ENCODE measurements at regions not wholly inside any gene's neighbourhood (a gene's known extent, or its start where the extent isn't known, plus 50 kb on each side); places are given as distances from the start of the nearest gene placed in this dataset.

GRCh38 chr14:56730538-56731145 is 79.6 kb downstream of the OTX2 start:
- Histone ChIP-seq H3K9me3 (ENCODE audit: control insufficient read depth in 2 of 3, low read length in 3 of 3) (no peaks in the 10 kb centered on the region), H3K36me3 (ENCODE audit: control insufficient read depth in 2 of 3, insufficient read depth in 3 of 3, low read length in 3 of 3) (no peaks in the 10 kb centered on the region), H3K27me3 (ENCODE audit: control insufficient read depth in 2 of 2, insufficient read depth in 2 of 2, low read length in 2 of 2) (no peaks in the 10 kb centered on the region), H3K4me1 (ENCODE audit: control insufficient read depth in 2 of 2, insufficient read depth in 2 of 2, low read length in 2 of 2) (no peaks in the 10 kb centered on the region), H3K27ac (ENCODE audit: low read depth, low read length) (no peak overlapping the region), H3K4me3 (ENCODE audit: low read length) (no peak overlapping the region)
- H3K4me1 Mint-ChIP-seq, result no peaks in the 10 kb centered on the region
- ChIA-PET POLR2A (no interaction called here), CTCF (no interaction called here)
- peaks cover 0 to 1% (median 0%) of the 10 kb centered on the region in 11 donors for H3K9me3 Mint-ChIP-seq
- DNase-seq (no peak), ATAC-seq (no peak)
- peaks cover 0 to 3% (median 0%) of the 10 kb centered on the region in 5 donors for H3K36me3 Mint-ChIP-seq
- no peak overlapping the region for H3K27ac Mint-ChIP-seq
- H3K27me3 Mint-ChIP-seq, result peaks cover 21 to 60% (median 36%) of the 10 kb centered on the region in 5 donors
- intact Hi-C loops (cut with micrococcal nuclease), result no loop called here
- H3K4me3 Mint-ChIP-seq, result no peak overlapping the region

GRCh38 chr14:56724013-56724412 is 86.3 kb downstream of the OTX2 start:
- Histone ChIP-seq H3K27ac (ENCODE audit: low read depth, low read length) (no peak overlapping the region), H3K4me3 (ENCODE audit: low read length) (no peak overlapping the region), H3K4me1 (ENCODE audit: control insufficient read depth in 2 of 2, insufficient read depth in 2 of 2, low read length in 2 of 2) (no peaks in the 10 kb centered on the region), H3K36me3 (ENCODE audit: control insufficient read depth in 2 of 3, insufficient read depth in 3 of 3, low read length in 3 of 3) (no peaks in the 10 kb centered on the region), H3K27me3 (ENCODE audit: control insufficient read depth in 2 of 2, insufficient read depth in 2 of 2, low read length in 2 of 2) (no peaks in the 10 kb centered on the region), H3K9me3 (ENCODE audit: control insufficient read depth in 2 of 3, low read length in 3 of 3) (no peaks in the 10 kb centered on the region)
- ChIA-PET CTCF (no interaction called here), POLR2A (no interaction called here)
- Mint-ChIP-seq H3K36me3 (no peaks in the 10 kb centered on the region), H3K27me3 (peaks cover 8 to 42% (median 20%) of the 10 kb centered on the region in 5 donors), H3K4me1 (no peaks in the 10 kb centered on the region), H3K9me3 (no peaks in the 10 kb centered on the region), H3K27ac (no peak overlapping the region), H3K4me3 (no peak overlapping the region)
- intact Hi-C loops (cut with micrococcal nuclease), result no loop called here
- no peak for ATAC-seq
- no peak for DNase-seq

GRCh38 chr14:56723418-56723817 is 86.9 kb downstream of the OTX2 start:
- DNase-seq, result no peak
- ChIA-PET POLR2A (no interaction called here), CTCF (no interaction called here)
- ATAC-seq, result no peak
- Mint-ChIP-seq H3K36me3 (no peaks in the 10 kb centered on the region), H3K4me3 (no peak overlapping the region), H3K27ac (no peak overlapping the region), H3K9me3 (no peaks in the 10 kb centered on the region), H3K4me1 (no peaks in the 10 kb centered on the region), H3K27me3 (peaks cover 11 to 42% (median 23%) of the 10 kb centered on the region in 5 donors)
- Histone ChIP-seq H3K27ac (ENCODE audit: low read depth, low read length) (no peak overlapping the region), H3K27me3 (ENCODE audit: control insufficient read depth in 2 of 2, insufficient read depth in 2 of 2, low read length in 2 of 2) (no peaks in the 10 kb centered on the region), H3K4me1 (ENCODE audit: control insufficient read depth in 2 of 2, insufficient read depth in 2 of 2, low read length in 2 of 2) (no peaks in the 10 kb centered on the region), H3K36me3 (ENCODE audit: control insufficient read depth in 2 of 3, insufficient read depth in 3 of 3, low read length in 3 of 3) (no peaks in the 10 kb centered on the region), H3K4me3 (ENCODE audit: low read length) (no peak overlapping the region), H3K9me3 (ENCODE audit: control insufficient read depth in 2 of 3, low read length in 3 of 3) (no peaks in the 10 kb centered on the region)
- intact Hi-C loops (cut with micrococcal nuclease), result no loop called here

GRCh38 chr14:56720703-56721460 is 89.4 kb downstream of the OTX2 start:
- Mint-ChIP-seq H3K4me1 (no peaks in the 10 kb centered on the region), H3K4me3 (no peak overlapping the region), H3K36me3 (no peaks in the 10 kb centered on the region), H3K27ac (no peak overlapping the region), H3K9me3 (no peaks in the 10 kb centered on the region), H3K27me3 (peaks cover 11 to 42% (median 29%) of the 10 kb centered on the region in 5 donors)
- ChIA-PET POLR2A (no interaction called here), CTCF (no interaction called here)
- DNase-seq, result no peak
- no peaks in the 10 kb centered on the region for H3K9me3 ChIP-seq (ENCODE audit: control insufficient read depth in 2 of 3, low read length in 3 of 3)
- no peak overlapping the region for H3K27ac ChIP-seq (ENCODE audit: low read depth, low read length)
- intact Hi-C loops (cut with micrococcal nuclease), result no loop called here
- H3K4me1 ChIP-seq (ENCODE audit: control insufficient read depth in 2 of 2, insufficient read depth in 2 of 2, low read length in 2 of 2), result no peaks in the 10 kb centered on the region
- no peaks in the 10 kb centered on the region for H3K36me3 ChIP-seq (ENCODE audit: control insufficient read depth in 2 of 3, insufficient read depth in 3 of 3, low read length in 3 of 3)
- H3K4me3 ChIP-seq (ENCODE audit: low read length), result no peak overlapping the region
- no peak for ATAC-seq
- no peaks in the 10 kb centered on the region for H3K27me3 ChIP-seq (ENCODE audit: control insufficient read depth in 2 of 2, insufficient read depth in 2 of 2, low read length in 2 of 2)

GRCh38 chr14:56718312-56718711 is 92.0 kb downstream of the OTX2 start:
- H3K36me3 ChIP-seq (ENCODE audit: control insufficient read depth in 2 of 3, insufficient read depth in 3 of 3, low read length in 3 of 3), result no peaks in the 10 kb centered on the region
- H3K27ac ChIP-seq (ENCODE audit: low read depth, low read length), result no peak overlapping the region
- intact Hi-C loops (cut with micrococcal nuclease), result no loop called here
- CTCF ChIA-PET, result no interaction called here
- POLR2A ChIA-PET, result no interaction called here
- no peaks in the 10 kb centered on the region for H3K4me1 Mint-ChIP-seq
- H3K27me3 ChIP-seq (ENCODE audit: control insufficient read depth in 2 of 2, insufficient read depth in 2 of 2, low read length in 2 of 2), result no peaks in the 10 kb centered on the region
- ATAC-seq, result no peak
- H3K4me3 Mint-ChIP-seq, result no peak overlapping the region
- no peak for DNase-seq
- no peaks in the 10 kb centered on the region for H3K9me3 Mint-ChIP-seq
- H3K9me3 ChIP-seq (ENCODE audit: control insufficient read depth in 2 of 3, low read length in 3 of 3), result no peaks in the 10 kb centered on the region
- no peak overlapping the region for H3K27ac Mint-ChIP-seq
- no peaks in the 10 kb centered on the region for H3K4me1 ChIP-seq (ENCODE audit: control insufficient read depth in 2 of 2, insufficient read depth in 2 of 2, low read length in 2 of 2)
- peaks cover 8 to 26% (median 22%) of the 10 kb centered on the region in 5 donors for H3K27me3 Mint-ChIP-seq
- no peaks in the 10 kb centered on the region for H3K36me3 Mint-ChIP-seq
- H3K4me3 ChIP-seq (ENCODE audit: low read length), result no peak overlapping the region

- Mint-ChIP-seq H3K36me3 (no peaks in the 10 kb centered on the region), H3K4me3 (no peak overlapping the region), H3K4me1 (no peaks in the 10 kb centered on the region), H3K9me3 (no peaks in the 10 kb centered on the region), H3K27ac (no peak overlapping the region), H3K27me3 (peaks cover 3 to 25% (median 22%) of the 10 kb centered on the region in 5 donors)
- Histone ChIP-seq H3K4me3 (ENCODE audit: low read length) (no peak overlapping the region), H3K4me1 (ENCODE audit: control insufficient read depth in 2 of 2, insufficient read depth in 2 of 2, low read length in 2 of 2) (no peaks in the 10 kb centered on the region), H3K27me3 (ENCODE audit: control insufficient read depth in 2 of 2, insufficient read depth in 2 of 2, low read length in 2 of 2) (no peaks in the 10 kb centered on the region), H3K36me3 (ENCODE audit: control insufficient read depth in 2 of 3, insufficient read depth in 3 of 3, low read length in 3 of 3) (no peaks in the 10 kb centered on the region), H3K27ac (ENCODE audit: low read depth, low read length) (no peak overlapping the region), H3K9me3 (ENCODE audit: control insufficient read depth in 2 of 3, low read length in 3 of 3) (no peaks in the 10 kb centered on the region)
- intact Hi-C loops (cut with micrococcal nuclease), result no loop called here
- POLR2A ChIA-PET, result no interaction called here
- CTCF ChIA-PET, result no interaction called here
- DNase-seq, result no peak
- no peak for ATAC-seq
Observed at GRCh38 chr14:56716705-56717104, 93.6 kb downstream of the OTX2 start.

GRCh38 chr14:56715938-56716337 is 94.3 kb downstream of the OTX2 start:
- intact Hi-C loops (cut with micrococcal nuclease), result no loop called here
- Mint-ChIP-seq H3K27me3 (peaks cover 3 to 21% (median 19%) of the 10 kb centered on the region in 5 donors), H3K9me3 (no peaks in the 10 kb centered on the region), H3K4me3 (no peak overlapping the region), H3K4me1 (no peaks in the 10 kb centered on the region), H3K27ac (no peak overlapping the region), H3K36me3 (no peaks in the 10 kb centered on the region)
- DNase-seq (no peak), ATAC-seq (no peak)
- H3K27me3 ChIP-seq (ENCODE audit: control insufficient read depth in 2 of 2, insufficient read depth in 2 of 2, low read length in 2 of 2), result no peaks in the 10 kb centered on the region
- H3K27ac ChIP-seq (ENCODE audit: low read depth, low read length), result no peak overlapping the region
- no peaks in the 10 kb centered on the region for H3K9me3 ChIP-seq (ENCODE audit: control insufficient read depth in 2 of 3, low read length in 3 of 3)
- POLR2A ChIA-PET, result no interaction called here
- no peaks in the 10 kb centered on the region for H3K36me3 ChIP-seq (ENCODE audit: control insufficient read depth in 2 of 3, insufficient read depth in 3 of 3, low read length in 3 of 3)
- no peaks in the 10 kb centered on the region for H3K4me1 ChIP-seq (ENCODE audit: control insufficient read depth in 2 of 2, insufficient read depth in 2 of 2, low read length in 2 of 2)
- CTCF ChIA-PET, result no interaction called here
- H3K4me3 ChIP-seq (ENCODE audit: low read length), result no peak overlapping the region
